DND-41 (cell line): ENCODE measurements at regions not wholly inside any gene's neighbourhood (a gene's known extent, or its start where the extent isn't known, plus 50 kb on each side); places are given as distances from the start of the nearest gene placed in this dataset.

ENCODE experiments used
- CTCF ChIP-seq: IDR thresholded peaks from 2 replicates; pipeline ENCODE4 v1.5.1; 2012; ENCODE audit warnings: borderline replicate concordance, low read length, moderate library complexity, mild to moderate bottlenecking; ENCODE audit not compliant: poor library complexity, severe bottlenecking; ENCODE audit errors: extremely low read depth
- EZH2 ChIP-seq: IDR thresholded peaks from 3 replicates; pipeline ENCODE4 v1.6.1; 2012; ENCODE audit warnings: borderline replicate concordance, low read depth, mild to moderate bottlenecking, moderate library complexity, low read length, inconsistent platforms; ENCODE audit not compliant: severe bottlenecking

DNA sequence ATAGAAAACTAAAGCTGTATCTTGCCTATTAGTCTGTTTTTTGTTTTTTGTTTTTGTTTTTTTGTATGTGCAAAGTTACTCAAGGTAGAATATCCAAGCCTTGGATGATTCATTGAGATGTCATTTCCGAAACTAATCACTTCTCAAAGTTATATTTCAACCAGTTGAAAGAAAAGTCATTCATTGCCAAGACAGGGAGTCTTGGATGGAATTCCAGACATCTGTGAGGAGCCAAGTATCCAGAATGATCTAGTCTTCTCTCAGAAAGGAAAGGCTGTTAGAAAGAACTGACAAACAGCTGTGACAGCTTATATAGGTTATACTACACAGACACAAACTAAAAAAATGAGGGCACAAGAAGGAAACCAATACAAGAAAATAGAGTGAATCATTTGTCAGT lies 141.1 kb upstream of the NDST3 start:
- TF ChIP-seq CTCF, result no peak
- no peak for TF ChIP-seq EZH2
